Esophagus squamous epithelium (tissue), 4 donors: ENCODE measurements at regions not wholly inside any gene's neighbourhood (a gene's known extent, or its start where the extent isn't known, plus 50 kb on each side); places are given as distances from the start of the nearest gene placed in this dataset.

Experiments
- POLR2A ChIP-seq, 4 donors: fragments of 450-650 bp; IDR thresholded peaks; one replicate each; pipeline ENCODE4 v1.6.1; 2017; ENCODE audit warnings: antibody characterized with exemption in 4 of 4, mild to moderate bottlenecking in 4 of 4, moderate library complexity in 3 of 4
- TF ChIP-seq, protein P1 (sequence below), 6 experiments: fragments of 450-650 bp in 4 of 6; fragments of 200-600 bp in 2 of 6; sonication (generic) in 2 of 6; IDR thresholded peaks; one replicate each; pipeline ENCODE4 v1.5.1; 2016 to 2019; ENCODE audit warnings: antibody characterized with exemption in 6 of 6, mild to moderate bottlenecking in 4 of 6, moderate library complexity in 4 of 6

DNA sequence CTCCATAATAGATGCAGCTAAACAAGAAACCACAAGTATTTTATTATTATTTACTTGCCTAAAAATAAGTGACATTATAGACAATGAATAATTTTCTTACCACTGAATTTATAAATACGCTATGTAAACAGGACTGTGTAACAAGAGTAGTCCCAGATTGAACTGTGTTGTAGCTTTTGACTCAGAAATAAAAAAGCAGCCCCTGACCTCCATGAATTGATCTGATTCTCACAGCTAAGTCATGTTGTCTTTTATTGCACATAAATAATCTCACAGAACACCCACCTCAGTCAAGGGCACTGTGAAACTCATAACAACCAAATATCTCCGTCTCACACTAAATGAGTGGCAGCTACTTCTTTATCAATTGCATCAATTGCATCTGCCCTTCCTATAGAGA, 171.6 kb downstream of the TMX3 start:
- no peak for TF ChIP-seq POLR2A (IDR thresholded peaks at IDR 0.05)
- TF ChIP-seq, protein P1, sequence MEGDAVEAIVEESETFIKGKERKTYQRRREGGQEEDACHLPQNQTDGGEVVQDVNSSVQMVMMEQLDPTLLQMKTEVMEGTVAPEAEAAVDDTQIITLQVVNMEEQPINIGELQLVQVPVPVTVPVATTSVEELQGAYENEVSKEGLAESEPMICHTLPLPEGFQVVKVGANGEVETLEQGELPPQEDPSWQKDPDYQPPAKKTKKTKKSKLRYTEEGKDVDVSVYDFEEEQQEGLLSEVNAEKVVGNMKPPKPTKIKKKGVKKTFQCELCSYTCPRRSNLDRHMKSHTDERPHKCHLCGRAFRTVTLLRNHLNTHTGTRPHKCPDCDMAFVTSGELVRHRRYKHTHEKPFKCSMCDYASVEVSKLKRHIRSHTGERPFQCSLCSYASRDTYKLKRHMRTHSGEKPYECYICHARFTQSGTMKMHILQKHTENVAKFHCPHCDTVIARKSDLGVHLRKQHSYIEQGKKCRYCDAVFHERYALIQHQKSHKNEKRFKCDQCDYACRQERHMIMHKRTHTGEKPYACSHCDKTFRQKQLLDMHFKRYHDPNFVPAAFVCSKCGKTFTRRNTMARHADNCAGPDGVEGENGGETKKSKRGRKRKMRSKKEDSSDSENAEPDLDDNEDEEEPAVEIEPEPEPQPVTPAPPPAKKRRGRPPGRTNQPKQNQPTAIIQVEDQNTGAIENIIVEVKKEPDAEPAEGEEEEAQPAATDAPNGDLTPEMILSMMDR (IDR thresholded peaks at IDR 0.05) = no peak
